Common myeloid progenitor, CD34-positive (primary cell): ENCODE measurements at regions not wholly inside any gene's neighbourhood (a gene's known extent, or its start where the extent isn't known, plus 50 kb on each side); places are given as distances from the start of the nearest gene placed in this dataset.

ENCODE experiments used
- CTCF ChIA-PET: fragments of 350-600 bp; sonication (Branson Sonifier 250); formaldehyde crosslinking; loops from one replicate; lab custom pipeline; 2021; ENCODE audit warnings: antibody characterized with exemption; lab: Charles Lee
- POLR2A ChIA-PET: fragments of 350-600 bp; sonication (Branson Sonifier 250); formaldehyde crosslinking; loops from one replicate; lab custom pipeline; 2021; ENCODE audit warnings: antibody characterized with exemption; lab: Charles Lee
- DNase-seq, 3 donors: peaks; one replicate each; pipeline versions ENCODE4 v3.0.0 to v3.0.0-alpha.2; 2013
- H3K27ac ChIP-seq, 2 experiments: 1 replicate in 1 of 2; 2 replicates in 1 of 2; pipeline ENCODE4 v1.7.0; 2013; ENCODE audit warnings: inconsistent platforms in 2 of 2, low read length in 2 of 2, mild to moderate bottlenecking in 2 of 2, low read depth in 1 of 2, moderate library complexity in 1 of 2; ENCODE audit not compliant: severe bottlenecking in 2 of 2, insufficient read depth in 1 of 2, poor library complexity in 1 of 2
- H3K27me3 ChIP-seq, 5 experiments: replicated peaks in 2 of 5; 1 replicate in 3 of 5; 2 replicates in 2 of 5; pipeline versions ENCODE4 v1.6.1 to v1.7.0; 2013; ENCODE audit warnings: low read length in 4 of 5, mild to moderate bottlenecking in 2 of 5, moderate library complexity in 2 of 5, inconsistent platforms in 1 of 5; ENCODE audit not compliant: insufficient read depth in 5 of 5, control insufficient read depth in 4 of 5
- H3K36me3 ChIP-seq, 4 experiments: 1 replicate in 2 of 4; 2 replicates in 2 of 4; pipeline versions ENCODE4 v1.6.1 to v1.7.0; 2013; ENCODE audit warnings: low read length in 3 of 4, control low read depth in 1 of 4, mild to moderate bottlenecking in 1 of 4; ENCODE audit not compliant: control insufficient read depth in 4 of 4, insufficient read depth in 4 of 4
- H3K4me1 ChIP-seq, 4 experiments: 1 replicate in 3 of 4; 2 replicates in 1 of 4; pipeline versions ENCODE4 v1.6.1 to v1.7.1; 2013; ENCODE audit warnings: low read length in 3 of 4, mild to moderate bottlenecking in 3 of 4, control low read depth in 1 of 4, inconsistent platforms in 1 of 4, moderate library complexity in 1 of 4; ENCODE audit not compliant: control insufficient read depth in 4 of 4, insufficient read depth in 4 of 4; ENCODE audit errors: control extremely low read depth in 1 of 4
- H3K4me3 ChIP-seq, 7 experiments: 1 replicate in 4 of 7; 2 replicates in 3 of 7; pipeline versions ENCODE4 v1.5.1 to v1.7.0; 2013; ENCODE audit warnings: mild to moderate bottlenecking in 7 of 7, low read length in 6 of 7, moderate library complexity in 6 of 7, inconsistent platforms in 2 of 7, low read depth in 2 of 7, control low read depth in 1 of 7; ENCODE audit not compliant: insufficient read depth in 4 of 7, control insufficient read depth in 1 of 7; ENCODE audit errors: extremely low read depth in 1 of 7
- H3K9me3 ChIP-seq, 5 experiments: 1 replicate in 4 of 5; 2 replicates in 1 of 5; pipeline versions ENCODE4 v1.6.1 to v1.7.1; 2013; ENCODE audit warnings: low read length in 4 of 5, mild to moderate bottlenecking in 2 of 5, inconsistent platforms in 1 of 5, low read depth in 1 of 5, moderate library complexity in 1 of 5; ENCODE audit not compliant: control insufficient read depth in 4 of 5, insufficient read depth in 2 of 5; ENCODE audit errors: control extremely low read depth in 1 of 5
- WGBS: methylation state at CpG from one replicate; pipeline ENCODE4 v1.1.5; 2013; ENCODE audit not compliant: insufficient coverage; 5-methylcytosine and 5-hydroxymethylcytosine counted together

- Histone ChIP-seq H3K4me1 (no peaks in the 10 kb centered on the region), H3K27ac (no peak overlapping the region), H3K27me3 (peaks cover 0 to 3% (median 0%) of the 10 kb centered on the region in 5 experiments), H3K4me3 (no peak overlapping the region), H3K9me3 (no peaks in the 10 kb centered on the region), H3K36me3 (no peaks in the 10 kb centered on the region)
- ChIA-PET POLR2A (no interaction called here), CTCF (no interaction called here)
- no peak for DNase-seq
- 100% methylated on average over 2 of the region's 5 CpGs for WGBS
These were observed 494.8 kb upstream of the KLHL29 start for GRCh38 chr2:22890132-22890531.

DNA sequence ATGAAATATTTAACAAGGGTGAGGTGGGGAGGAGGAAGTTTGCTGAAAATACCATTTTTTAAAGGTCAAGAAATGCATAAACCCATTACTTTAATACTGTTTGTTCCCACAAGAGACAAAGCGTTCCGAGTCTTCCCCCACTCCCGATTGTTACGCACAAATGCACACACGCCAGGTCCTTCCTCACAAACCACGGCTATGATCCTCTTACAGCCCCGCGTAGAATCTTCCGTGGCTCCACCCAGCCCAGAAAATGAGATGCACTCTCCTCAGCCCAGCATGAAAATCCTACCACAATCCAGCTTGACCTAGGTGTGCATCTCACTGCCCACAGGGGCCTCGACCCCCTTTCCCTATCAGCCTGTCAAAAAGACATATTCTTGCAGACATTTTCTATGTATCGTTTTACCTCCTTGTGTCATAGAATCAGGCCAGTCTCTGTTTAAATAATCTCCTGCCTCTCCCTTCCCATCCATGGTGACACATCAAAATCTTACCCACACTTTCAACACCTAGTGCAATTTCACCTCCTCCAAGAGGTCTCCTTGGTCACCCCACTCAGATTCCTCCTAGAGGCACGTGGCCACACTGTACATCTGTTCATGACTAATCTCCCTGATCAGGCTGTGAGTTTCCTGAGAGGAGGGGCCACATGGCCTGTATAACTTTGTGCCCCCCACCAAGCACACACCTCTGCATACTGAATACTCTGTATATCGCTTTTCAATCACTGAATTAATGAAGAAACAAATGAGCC, 491.0 kb upstream of the KLHL29 start:
- CTCF ChIA-PET: interaction anchor here (1.4 kb wide), 1 partner anchor 10 kb away, joined by 3 read pairs; no protein-coding TSS in a partner anchor
- 90% methylated on average over 11 of the region's 13 CpGs for WGBS

GRCh38 chr2:22894761-22895160, 490.2 kb upstream of the KLHL29 start:
- no peak overlapping the region for H3K27ac ChIP-seq
- H3K27me3 ChIP-seq: peaks cover 0 to 3% (median 0%) of the 10 kb centered on the region in 5 experiments
- POLR2A ChIA-PET: no interaction called here
- H3K9me3 ChIP-seq: no peaks in the 10 kb centered on the region
- CTCF ChIA-PET: no interaction called here
- no peak for DNase-seq
- H3K4me1 ChIP-seq: no peaks in the 10 kb centered on the region
- 100% methylated on average over 1 of the region's 2 CpGs for WGBS
- no peaks in the 10 kb centered on the region for H3K36me3 ChIP-seq
- no peak overlapping the region for H3K4me3 ChIP-seq

More for the DNA sequence above, 491.0 kb upstream of the KLHL29 start:
- POLR2A ChIA-PET: no interaction called here
- Histone ChIP-seq H3K36me3 (no peaks in the 10 kb centered on the region), H3K4me3 (no peak overlapping the region), H3K9me3 (no peaks in the 10 kb centered on the region), H3K27ac (no peak overlapping the region), H3K4me1 (no peaks in the 10 kb centered on the region), H3K27me3 (peaks cover 0 to 3% (median 0%) of the 10 kb centered on the region in 5 experiments)
- DNase-seq: no peak

- no peak for DNase-seq
- ChIA-PET CTCF (no interaction called here), POLR2A (no interaction called here)
- no peak overlapping the region for H3K27ac ChIP-seq
- H3K4me3 ChIP-seq: no peak overlapping the region
- H3K36me3 ChIP-seq: no peaks in the 10 kb centered on the region
- no peaks in the 10 kb centered on the region for H3K4me1 ChIP-seq
- no peaks in the 10 kb centered on the region for H3K9me3 ChIP-seq
- 100% methylated on average over 1 of the region's 2 CpGs for WGBS
- peaks cover 0 to 2% (median 0%) of the 10 kb centered on the region in 5 experiments for H3K27me3 ChIP-seq
These were observed 487.6 kb upstream of the KLHL29 start for GRCh38 chr2:22897428-22897827.

- Histone ChIP-seq H3K27me3 (peaks cover 0 to 10% (median 0%) of the 10 kb centered on the region in 5 experiments), H3K9me3 (no peaks in the 10 kb centered on the region), H3K27ac (no peak overlapping the region), H3K4me3 (no peak overlapping the region), H3K4me1 (no peaks in the 10 kb centered on the region), H3K36me3 (no peaks in the 10 kb centered on the region)
- no CpG with 5 or more reads among the region's 2 CpGs for WGBS
- DNase-seq: no peak
- POLR2A ChIA-PET: no interaction called here
- CTCF ChIA-PET: no interaction called here
These were observed 484.3 kb upstream of the KLHL29 start for GRCh38 chr2:22900674-22901073.

GRCh38 chr2:22901471-22902179, 483.4 kb upstream of the KLHL29 start:
- Histone ChIP-seq H3K27me3 (peaks cover 0 to 10% (median 0%) of the 10 kb centered on the region in 5 experiments), H3K36me3 (no peaks in the 10 kb centered on the region), H3K27ac (no peak overlapping the region), H3K4me3 (no peak overlapping the region), H3K4me1 (no peaks in the 10 kb centered on the region), H3K9me3 (no peaks in the 10 kb centered on the region)
- WGBS: 76% methylated on average over 3 of the region's 9 CpGs
- POLR2A ChIA-PET: no interaction called here
- DNase-seq: no peak
- CTCF ChIA-PET: no interaction called here

DNA sequence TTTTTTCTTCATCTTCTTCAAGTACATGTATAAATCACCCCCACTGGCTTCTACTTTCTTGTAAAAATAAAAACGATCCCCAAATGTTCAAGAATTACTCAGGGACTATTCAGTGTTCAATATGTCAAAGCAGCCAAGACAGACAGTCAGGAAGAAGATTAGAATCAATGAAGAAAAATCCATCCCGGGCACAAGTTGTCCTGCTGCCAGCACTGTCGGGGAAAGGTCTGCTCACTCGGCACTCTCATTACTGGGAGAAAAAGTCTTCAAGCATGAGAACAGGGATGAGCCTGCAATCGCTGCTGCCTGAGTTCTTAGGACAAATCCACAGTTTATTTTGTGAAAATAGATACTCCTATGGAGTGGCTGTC, 482.8 kb upstream of the KLHL29 start:
- Histone ChIP-seq H3K36me3 (no peaks in the 10 kb centered on the region), H3K9me3 (no peaks in the 10 kb centered on the region), H3K4me3 (no peak overlapping the region), H3K27me3 (peaks cover 0 to 10% (median 0%) of the 10 kb centered on the region in 5 experiments), H3K4me1 (no peaks in the 10 kb centered on the region), H3K27ac (no peak overlapping the region)
- POLR2A ChIA-PET: no interaction called here
- CTCF ChIA-PET: no interaction called here
- no peak for DNase-seq
- 86% methylated on average over 4 of the region's 5 CpGs for whole genome bisulfite sequencing
